C1 segment of cervical spinal cord (tissue), 14 donors: ENCODE measurements at regions not wholly inside any gene's neighbourhood (a gene's known extent, or its start where the extent isn't known, plus 50 kb on each side); places are given as distances from the start of the nearest gene placed in this dataset.
"Not testable (repeated sequence)": the region's sequence is repeated elsewhere in the genome, so short reads cannot be mapped to it uniquely, and the experiment has no call there.

ENCODE experiments used
- DNase-seq, 14 donors: peaks; one replicate each; lab custom pipeline; 2025; lab: John Stamatoyannopoulos, UW

- DNase-seq, result peak in 1 of 14 donors; percentile 5
Observed at GRCh38 chr2:216775043-216775453, 79.7 kb upstream of the IGFBP5 start.

- no peak for DNase-seq
Observed at GRCh38 chr2:216774620-216775019, 79.3 kb upstream of the IGFBP5 start.

DNA sequence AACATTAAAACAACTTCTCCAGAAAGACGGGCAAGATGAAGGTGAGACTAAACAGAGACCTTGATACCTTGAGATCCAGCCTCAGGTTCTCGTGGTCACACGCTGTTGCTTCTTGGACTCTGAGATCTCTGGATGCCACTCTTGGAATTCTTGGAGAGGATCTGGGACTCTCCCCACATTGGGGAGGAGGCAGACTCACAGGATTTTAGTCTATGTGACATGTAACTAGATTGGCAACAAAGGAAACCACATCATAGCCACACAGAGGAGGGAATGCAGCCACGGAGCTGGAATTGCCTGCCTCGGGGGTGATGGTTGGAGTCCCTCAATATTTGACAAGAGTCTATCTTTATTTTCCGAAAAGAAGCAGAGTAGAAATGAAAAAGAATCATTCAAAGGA, 78.8 kb upstream of the IGFBP5 start:
- DNase-seq, result no peak

- no peak for DNase-seq
Observed at GRCh38 chr2:216773072-216773471, 77.7 kb upstream of the IGFBP5 start.

DNA sequence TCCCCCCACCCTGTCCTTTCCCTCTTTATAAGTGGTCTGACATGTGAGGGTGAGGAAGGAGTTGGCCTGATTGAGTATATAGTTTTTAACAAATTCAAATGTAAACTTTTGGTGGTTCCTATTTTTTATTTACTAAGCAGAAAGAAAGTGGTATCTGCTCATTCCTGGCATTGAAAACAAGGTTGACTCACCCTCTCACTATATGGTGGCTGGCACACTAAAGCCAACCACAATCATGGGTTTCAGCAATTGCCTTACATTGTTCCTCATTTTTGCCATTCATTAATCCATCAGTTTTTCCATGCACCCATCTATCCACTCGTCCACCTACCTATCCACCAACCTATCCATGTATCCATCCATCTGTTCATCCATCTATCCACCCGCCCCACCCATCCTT, 75.4 kb upstream of the IGFBP5 start:
- no peak for DNase-seq

GRCh38 chr2:216770050-216770449, 74.7 kb upstream of the IGFBP5 start:
- DNase-seq, result no peak

GRCh38 chr2:216769626-216770025, 74.3 kb upstream of the IGFBP5 start:
- no peak for DNase-seq

GRCh38 chr2:216768908-216769411, 73.6 kb upstream of the IGFBP5 start:
- no peak for DNase-seq

- DNase-seq, result no peak
Observed at GRCh38 chr2:216765761-216766262, 70.5 kb upstream of the IGFBP5 start.

DNA sequence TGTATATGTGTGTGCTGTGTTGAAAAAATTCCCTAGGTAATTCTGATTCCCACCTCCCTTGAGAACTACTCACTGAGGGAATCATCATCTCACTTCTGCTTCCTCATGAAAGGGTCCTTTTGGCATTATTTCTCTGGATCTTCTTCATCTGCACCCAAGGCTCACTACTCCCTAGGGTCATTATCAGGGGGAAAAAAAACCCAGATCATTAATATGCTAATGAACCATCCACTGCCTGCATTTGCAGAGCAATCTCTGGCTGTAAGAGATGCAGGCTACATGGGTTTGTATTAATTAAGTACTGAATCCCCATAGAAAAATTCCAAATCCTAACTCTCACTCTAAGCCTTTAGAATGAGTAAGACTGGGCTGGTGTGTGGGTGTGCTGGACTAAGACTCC, 68.0 kb upstream of the IGFBP5 start:
- no peak for DNase-seq

DNA sequence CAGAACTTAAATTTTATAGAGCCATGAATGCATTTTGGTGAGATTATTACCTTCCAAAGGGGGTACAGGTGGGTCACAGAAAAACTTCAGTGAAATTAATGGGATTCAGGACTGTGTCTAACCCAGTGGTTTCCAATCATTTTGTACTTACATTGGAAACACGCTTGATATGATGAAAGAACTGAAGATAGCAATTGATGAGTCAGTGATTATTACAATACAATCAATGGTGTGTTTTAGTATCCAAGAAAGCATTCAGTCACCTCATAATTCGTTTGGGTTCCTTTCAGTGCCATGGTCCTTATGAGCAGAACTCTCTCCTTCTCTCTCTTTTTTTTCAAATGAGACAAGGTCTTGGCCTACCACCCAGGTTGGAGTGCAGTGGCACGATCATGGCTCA, 66.5 kb upstream of the IGFBP5 start:
- DNase-seq, result no peak

- DNase-seq, result no peak
Observed at GRCh38 chr2:216761133-216761532, 65.8 kb upstream of the IGFBP5 start.

GRCh38 chr2:216758256-216759155, 63.2 kb upstream of the IGFBP5 start:
- no peak for DNase-seq

DNA sequence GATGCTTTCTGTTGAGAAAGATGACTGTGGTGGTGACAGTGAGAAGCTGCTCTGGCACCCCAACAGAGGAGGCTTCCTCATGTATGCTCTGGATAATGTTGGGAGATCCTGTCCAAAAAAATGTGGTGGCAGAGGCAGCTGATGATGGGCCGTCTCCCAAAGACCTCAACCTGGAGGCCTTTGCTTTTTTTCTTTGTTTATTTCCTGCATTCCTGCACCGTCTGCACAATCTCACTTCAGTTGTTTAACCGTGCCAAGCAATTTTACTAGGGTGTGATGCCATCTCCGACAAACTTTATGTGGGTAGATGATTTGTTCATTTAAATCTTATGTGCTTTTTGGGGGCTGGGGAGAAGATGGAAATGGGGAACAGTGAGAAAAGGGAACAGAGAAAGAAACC, 62.2 kb upstream of the IGFBP5 start:
- no peak for DNase-seq

GRCh38 chr2:216756435-216756834, 61.1 kb upstream of the IGFBP5 start:
- DNase-seq, result no peak

- DNase-seq, result no peak
Observed at GRCh38 chr2:216754812-216755211, 59.5 kb upstream of the IGFBP5 start.

DNA sequence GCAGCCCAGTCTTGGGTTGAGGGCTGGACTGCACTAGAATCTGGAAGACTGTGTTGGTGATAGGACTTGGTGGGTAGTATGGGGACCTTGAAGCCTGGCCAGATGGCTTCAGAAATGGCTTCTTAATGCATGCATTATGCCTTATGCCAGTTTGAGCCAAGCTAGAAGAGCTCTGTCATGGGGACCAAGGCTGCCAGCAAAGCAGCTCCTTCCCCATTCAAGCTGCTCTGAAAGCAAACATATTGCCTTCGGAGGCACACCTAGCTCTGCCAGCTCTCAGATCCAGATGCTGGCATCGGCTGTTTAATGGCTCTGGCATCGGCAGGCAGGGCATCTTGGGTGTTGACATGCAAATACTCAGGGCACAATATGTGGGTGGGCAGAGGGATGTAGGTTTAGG, 59.0 kb upstream of the IGFBP5 start:
- DNase-seq, result no peak

DNA sequence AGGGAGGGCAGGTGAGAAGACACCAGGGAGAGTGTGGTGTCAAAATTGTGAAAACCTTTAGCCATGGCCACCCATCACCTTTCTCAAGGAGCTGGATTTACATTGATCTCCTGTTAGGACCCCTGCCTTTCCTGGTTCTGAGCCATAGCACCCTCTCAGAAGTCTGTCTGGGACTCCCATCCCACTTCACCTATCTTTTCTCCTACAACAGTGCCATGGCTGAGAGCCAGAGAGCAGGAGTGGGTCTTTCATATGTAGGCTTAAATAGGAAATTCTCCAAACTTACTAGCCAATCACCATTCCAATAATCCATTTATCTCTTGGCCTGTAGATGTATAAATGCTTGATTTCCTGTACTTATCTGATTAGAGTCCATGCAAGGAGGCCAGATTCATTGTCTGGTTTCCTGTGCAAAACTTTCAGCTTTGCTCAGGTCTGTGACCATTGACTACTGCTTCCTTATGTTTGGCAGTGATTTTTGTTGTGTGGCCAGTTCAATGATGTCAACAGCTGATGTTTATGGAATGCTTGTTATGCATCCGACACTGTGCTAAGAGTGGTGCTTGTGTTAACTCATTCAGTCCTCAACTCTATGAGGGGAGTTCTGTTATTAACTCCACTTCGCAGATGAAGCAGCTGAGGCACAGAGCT, 57.6 kb upstream of the IGFBP5 start:
- no peak for DNase-seq

- DNase-seq, result not testable (repeated sequence)
Observed at GRCh38 chr2:216750750-216751149, 55.4 kb upstream of the IGFBP5 start.

DNA sequence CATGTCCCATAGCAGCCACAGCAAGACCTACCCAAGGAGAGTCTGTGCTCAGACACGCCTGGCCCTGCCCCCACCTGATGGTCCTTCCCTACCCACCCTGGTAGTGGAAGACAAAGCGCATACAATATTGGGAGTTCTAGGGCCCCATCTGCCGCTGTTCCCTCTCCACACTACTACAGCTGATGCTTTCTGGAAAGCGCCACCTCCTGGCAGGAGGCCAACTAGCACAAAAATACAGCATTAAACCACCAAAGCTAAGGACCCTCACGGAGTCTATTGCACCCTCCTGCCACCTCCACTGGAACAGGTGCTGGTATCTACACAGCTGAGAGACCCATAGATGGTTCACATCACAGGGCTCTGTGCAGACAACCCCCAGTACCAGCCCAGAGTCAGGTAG, 50.9 kb upstream of the IGFBP5 start:
- DNase-seq, result not testable (repeated sequence)

GRCh38 chr2:216745453-216745852, 50.1 kb upstream of the IGFBP5 start:
- DNase-seq, result no peak
